Nephron (organoid): ENCODE measurements at regions not wholly inside any gene's neighbourhood (a gene's known extent, or its start where the extent isn't known, plus 50 kb on each side); places are given as distances from the start of the nearest gene placed in this dataset.

ENCODE experiments used
- H3K27ac Mint-ChIP-seq, 3 experiments: 2 replicates each; pipeline ENCODE4 v1.8.0; 2020; ENCODE audit warnings: mixed read lengths in 3 of 3, mild to moderate bottlenecking in 2 of 3, moderate library complexity in 1 of 3
- H3K27me3 Mint-ChIP-seq: 2 replicates; pipeline ENCODE4 v1.8.0; 2021; ENCODE audit warnings: low read depth, mild to moderate bottlenecking, moderate library complexity, mixed read lengths
- H3K36me3 Mint-ChIP-seq: 2 replicates; pipeline ENCODE4 v1.8.0; 2020; ENCODE audit warnings: low read depth, mixed read lengths
- H3K4me1 Mint-ChIP-seq: 2 replicates; pipeline ENCODE4 v1.8.0; 2020; ENCODE audit warnings: mixed read lengths
- H3K4me3 Mint-ChIP-seq, 3 experiments: 2 replicates each; pipeline ENCODE4 v1.8.0; 2020; ENCODE audit warnings: mild to moderate bottlenecking in 3 of 3, mixed read lengths in 3 of 3, moderate library complexity in 2 of 3
- H3K9me3 Mint-ChIP-seq: 2 replicates; pipeline ENCODE4 v1.8.0; 2020; ENCODE audit warnings: mixed read lengths
- CTCF ChIP-seq, 3 experiments: fragments of 200-600 bp; sonication (generic); IDR thresholded peaks; one replicate each; pipeline ENCODE4 v1.5.0; 2021; ENCODE audit warnings: antibody characterized with exemption in 3 of 3; ENCODE audit not compliant: unreplicated experiment in 3 of 3

GRCh38 chr5:54656261-54656728 is 138.7 kb downstream of the SNX18 start:
- H3K36me3 Mint-ChIP-seq = no peaks in the 10 kb centered on the region
- no peak overlapping the region for H3K4me3 Mint-ChIP-seq
- H3K27me3 Mint-ChIP-seq = peaks cover 9% of the 10 kb centered on the region
- H3K27ac Mint-ChIP-seq = peak overlapping the region in 1 of 3 experiments; percentile 17
- no peak for TF ChIP-seq CTCF (IDR thresholded peaks at IDR 0.05; ENCODE audit: unreplicated experiment in 3 of 3)
- peaks cover 24% of the 10 kb centered on the region for H3K4me1 Mint-ChIP-seq
- no peaks in the 10 kb centered on the region for H3K9me3 Mint-ChIP-seq

- H3K27ac Mint-ChIP-seq = no peak overlapping the region
- TF ChIP-seq CTCF (IDR thresholded peaks at IDR 0.05; ENCODE audit: unreplicated experiment in 3 of 3) = no peak
- H3K36me3 Mint-ChIP-seq = no peaks in the 10 kb centered on the region
- H3K9me3 Mint-ChIP-seq = no peaks in the 10 kb centered on the region
- H3K27me3 Mint-ChIP-seq = peaks cover 5% of the 10 kb centered on the region
- no peak overlapping the region for H3K4me3 Mint-ChIP-seq
- H3K4me1 Mint-ChIP-seq = peaks cover 24% of the 10 kb centered on the region
Measured at GRCh38 chr5:54655761-54656160, 138.2 kb downstream of the SNX18 start.

DNA sequence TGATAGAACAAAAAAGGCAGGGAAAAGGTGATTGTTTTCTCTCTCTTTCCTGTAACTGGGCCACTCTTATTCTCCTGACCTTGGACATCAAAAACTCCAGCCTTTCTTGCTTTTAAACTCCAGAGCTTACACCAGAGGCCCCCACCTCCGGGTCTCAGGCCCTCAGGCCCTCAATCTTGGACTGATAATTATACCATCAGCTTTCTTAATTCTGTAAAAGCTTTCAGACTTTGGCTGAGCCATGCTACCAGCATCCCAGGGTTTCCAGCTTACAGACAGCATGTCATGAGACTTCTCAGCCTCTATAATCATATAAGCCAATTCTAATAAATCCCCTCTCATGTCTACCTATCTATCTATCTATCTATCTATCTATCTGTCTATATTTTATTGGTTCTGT is 137.7 kb downstream of the SNX18 start:
- Mint-ChIP-seq H3K36me3 (no peaks in the 10 kb centered on the region), H3K27me3 (peaks cover 5% of the 10 kb centered on the region), H3K4me1 (peaks cover 24% of the 10 kb centered on the region), H3K9me3 (no peaks in the 10 kb centered on the region), H3K27ac (no peak overlapping the region), H3K4me3 (no peak overlapping the region)
- no peak for TF ChIP-seq CTCF (IDR thresholded peaks at IDR 0.05; ENCODE audit: unreplicated experiment in 3 of 3)

GRCh38 chr5:54653956-54654614 is 136.5 kb downstream of the SNX18 start:
- H3K4me3 Mint-ChIP-seq = no peak overlapping the region
- H3K9me3 Mint-ChIP-seq = no peaks in the 10 kb centered on the region
- H3K4me1 Mint-ChIP-seq = peaks cover 24% of the 10 kb centered on the region
- no peaks in the 10 kb centered on the region for H3K36me3 Mint-ChIP-seq
- peaks cover 5% of the 10 kb centered on the region for H3K27me3 Mint-ChIP-seq
- peak overlapping the region in 1 of 3 experiments; percentile 30 for H3K27ac Mint-ChIP-seq
- no peak for TF ChIP-seq CTCF (IDR thresholded peaks at IDR 0.05; ENCODE audit: unreplicated experiment in 3 of 3)

DNA sequence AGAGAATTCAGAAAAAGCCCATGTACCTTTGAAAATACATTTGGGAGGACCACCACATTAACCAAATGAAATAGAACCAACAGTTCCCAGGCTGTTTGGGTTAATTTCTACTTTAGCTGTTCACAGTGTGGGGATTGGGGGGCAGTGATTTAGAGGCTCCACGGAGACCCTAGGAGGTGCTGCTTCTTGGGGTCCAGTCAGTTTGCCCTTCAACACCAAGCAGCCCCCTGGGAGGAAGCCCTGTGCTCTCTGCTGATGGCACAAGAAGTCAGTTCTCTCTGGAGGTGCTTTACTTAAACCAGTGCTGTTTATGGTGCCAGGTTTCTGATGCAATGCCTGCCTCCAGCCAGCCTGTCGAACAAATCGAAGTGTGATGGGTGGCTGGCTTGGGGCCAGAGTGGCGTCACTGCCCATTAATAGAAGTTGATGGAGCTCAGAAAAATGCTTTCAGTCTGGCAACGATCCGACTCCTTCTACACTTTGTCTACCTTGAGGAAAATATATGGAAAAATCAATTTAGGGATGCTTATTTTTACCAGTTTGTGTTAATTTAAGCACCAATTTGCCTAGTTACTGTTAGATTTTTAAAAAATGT is 134.0 kb downstream of the SNX18 start:
- Mint-ChIP-seq H3K4me3 (no peak overlapping the region), H3K27ac (peak overlapping the region in 2 of 3 experiments; percentile 17 to 53), H3K36me3 (peaks cover 4% of the 10 kb centered on the region), H3K27me3 (peaks cover 5% of the 10 kb centered on the region), H3K4me1 (peaks cover 28% of the 10 kb centered on the region), H3K9me3 (peaks cover 5% of the 10 kb centered on the region)
- no peak for TF ChIP-seq CTCF (IDR thresholded peaks at IDR 0.05; ENCODE audit: unreplicated experiment in 3 of 3)
